ENCODE measurements at regions not wholly inside any gene's neighbourhood (a gene's known extent, or its start where the extent isn't known, plus 50 kb on each side); places are given as distances from the start of the nearest gene placed in this dataset.
"Not testable (repeated sequence)": the region's sequence is repeated elsewhere in the genome, so short reads cannot be mapped to it uniquely, and the experiment has no call there.

DNA sequence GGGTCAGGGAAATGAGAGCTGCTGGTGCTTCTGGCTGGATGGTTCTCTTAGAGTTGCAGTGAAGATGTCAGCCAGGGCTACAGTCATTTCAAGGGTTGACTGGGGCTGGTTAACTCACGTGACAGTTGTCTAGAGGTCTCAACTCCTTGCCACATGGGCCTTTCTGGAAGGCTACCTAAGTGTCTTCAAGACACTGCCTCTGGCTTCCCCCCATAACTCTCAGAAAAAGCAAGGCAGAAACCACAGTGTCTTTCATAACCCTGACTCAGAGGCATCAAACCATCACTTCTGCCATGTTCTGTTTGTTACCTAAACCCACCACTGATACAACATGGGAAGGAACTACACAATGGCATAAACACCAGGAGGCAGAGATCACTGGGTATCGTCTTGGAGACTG lies 828.9 kb downstream of the EPHA4 start:
- H3K36me3 ChIP-seq (ENCODE audit: insufficient read depth, low read depth, low read length), result no peaks in the 10 kb centered on the region
- H3K9me3 ChIP-seq (ENCODE audit: insufficient read depth, low read depth, low read length), result peaks cover 5% of the 10 kb centered on the region; the same call in 1 of the 2 replicates
- no peak overlapping the region for H3K27ac ChIP-seq (ENCODE audit: low read length)
- no peak overlapping the region for H3K9ac ChIP-seq (ENCODE audit: low read depth, low read length)
- H3K27me3 ChIP-seq (ENCODE audit: insufficient read depth, low read length), result no peaks in the 10 kb centered on the region
- H3K4me1 ChIP-seq (ENCODE audit: insufficient read depth, low read length), result no peaks in the 10 kb centered on the region
- H3K4me3 ChIP-seq (ENCODE audit: low read length), result no peak overlapping the region

DNA sequence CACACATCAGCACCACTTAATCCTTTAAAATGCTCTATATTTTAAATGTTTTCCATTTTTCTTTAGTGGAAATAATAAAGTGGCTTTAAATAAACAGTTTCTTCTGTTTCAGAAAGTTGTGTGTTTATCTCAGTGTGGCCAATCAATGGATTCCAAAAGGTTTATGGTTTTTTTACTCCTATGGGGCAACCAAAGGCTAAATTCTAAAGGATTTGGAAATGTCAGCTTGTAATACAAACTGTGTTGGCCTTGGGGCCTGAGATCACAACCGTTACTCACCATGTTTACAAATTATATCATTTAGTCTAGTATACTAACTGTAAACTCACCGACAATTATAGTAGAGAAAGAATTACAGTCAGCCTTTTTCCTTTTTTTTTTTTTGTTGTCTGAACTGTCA lies 827.2 kb downstream of the EPHA4 start:
- H3K36me3 ChIP-seq (ENCODE audit: insufficient read depth, low read depth, low read length), result no peaks in the 10 kb centered on the region
- H3K27me3 ChIP-seq (ENCODE audit: insufficient read depth, low read length), result no peaks in the 10 kb centered on the region
- H3K4me1 ChIP-seq (ENCODE audit: insufficient read depth, low read length), result no peaks in the 10 kb centered on the region
- no peaks in the 10 kb centered on the region for H3K9me3 ChIP-seq (ENCODE audit: insufficient read depth, low read depth, low read length)
- no peak overlapping the region for H3K27ac ChIP-seq (ENCODE audit: low read length)
- no peak overlapping the region for H3K4me3 ChIP-seq (ENCODE audit: low read length)
- H3K9ac ChIP-seq (ENCODE audit: low read depth, low read length), result no peak overlapping the region

DNA sequence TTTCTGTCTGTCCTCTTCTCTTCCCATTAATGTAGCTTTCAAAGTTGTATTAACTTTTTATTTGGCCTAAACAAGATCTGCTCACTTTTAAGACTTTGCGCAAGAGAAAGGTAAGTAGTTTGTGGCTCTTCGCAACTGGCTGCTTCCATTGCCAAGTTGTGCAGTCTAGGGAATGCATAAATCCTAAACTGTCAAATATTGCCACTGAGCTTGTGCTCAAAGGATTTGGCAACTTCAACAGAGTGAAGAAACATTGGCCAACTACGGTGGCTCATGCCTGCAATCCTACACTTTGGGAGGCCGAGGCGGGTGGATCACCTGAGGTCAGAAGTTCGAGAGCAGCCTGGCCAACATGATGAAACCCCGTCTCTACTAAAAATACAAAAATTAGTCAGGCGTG lies 826.4 kb downstream of the EPHA4 start:
- Histone ChIP-seq H3K4me1 (ENCODE audit: insufficient read depth, low read length) (no peaks in the 10 kb centered on the region), H3K36me3 (ENCODE audit: insufficient read depth, low read depth, low read length) (no peaks in the 10 kb centered on the region), H3K27ac (ENCODE audit: low read length) (no peak overlapping the region), H3K9me3 (ENCODE audit: insufficient read depth, low read depth, low read length) (no peaks in the 10 kb centered on the region), H3K9ac (ENCODE audit: low read depth, low read length) (no peak overlapping the region), H3K27me3 (ENCODE audit: insufficient read depth, low read length) (no peaks in the 10 kb centered on the region), H3K4me3 (ENCODE audit: low read length) (no peak overlapping the region)

DNA sequence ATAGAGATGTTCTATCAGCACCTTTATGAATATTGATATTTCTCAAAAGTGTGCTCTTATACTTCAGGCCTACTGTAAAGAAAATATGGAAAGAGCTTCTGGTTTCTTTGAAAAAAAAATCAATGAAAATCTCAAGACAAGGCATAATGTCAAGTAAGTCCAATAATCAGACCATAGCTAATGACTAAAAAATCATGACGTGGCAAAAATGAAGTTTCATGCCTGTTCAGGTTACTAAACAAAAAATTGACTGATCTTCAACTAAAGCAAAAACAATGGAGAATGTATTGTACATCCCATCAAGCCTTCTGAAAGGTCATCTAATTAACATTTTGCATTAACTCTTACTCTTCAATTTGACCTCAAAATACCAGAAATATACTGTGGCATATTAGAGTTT lies 824.4 kb downstream of the EPHA4 start:
- Histone ChIP-seq H3K36me3 (ENCODE audit: insufficient read depth, low read depth, low read length) (no peaks in the 10 kb centered on the region), H3K9me3 (ENCODE audit: insufficient read depth, low read depth, low read length) (no peaks in the 10 kb centered on the region), H3K27me3 (ENCODE audit: insufficient read depth, low read length) (no peaks in the 10 kb centered on the region), H3K4me1 (ENCODE audit: insufficient read depth, low read length) (no peaks in the 10 kb centered on the region), H3K9ac (ENCODE audit: low read depth, low read length) (no peak overlapping the region), H3K27ac (ENCODE audit: low read length) (no peak overlapping the region), H3K4me3 (ENCODE audit: low read length) (no peak overlapping the region)

DNA sequence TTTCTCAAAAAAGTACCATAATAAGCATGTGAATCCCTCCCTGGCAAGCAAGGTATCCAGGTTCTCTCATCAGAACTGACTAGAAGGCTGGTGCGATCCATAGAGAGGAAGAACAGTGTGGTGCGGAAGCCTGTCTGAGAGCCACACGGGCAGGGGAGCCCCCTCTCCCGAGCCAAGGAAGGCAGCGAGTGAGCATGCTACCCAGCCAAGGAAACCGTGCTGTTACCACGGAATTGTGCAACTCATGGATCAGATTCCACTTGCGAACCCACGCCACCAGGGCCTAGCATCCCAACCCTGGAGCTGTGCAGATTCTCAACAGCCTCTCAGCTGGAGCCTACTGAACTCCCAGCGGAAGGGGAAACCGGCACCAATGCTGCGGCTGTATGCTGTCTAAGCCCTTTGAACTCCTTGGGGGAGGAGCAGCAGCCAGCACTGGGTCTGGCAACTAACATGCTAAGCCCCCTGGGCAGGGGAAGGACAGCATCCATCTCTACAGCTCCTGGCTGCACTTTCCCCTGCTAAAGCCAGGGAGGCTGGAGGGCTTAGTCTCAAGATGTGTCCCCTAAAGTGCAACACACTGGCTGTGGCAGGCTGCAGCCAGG lies 823.1 kb downstream of the EPHA4 start:
- Histone ChIP-seq H3K4me1 (ENCODE audit: insufficient read depth, low read length) (no peaks in the 10 kb centered on the region), H3K27me3 (ENCODE audit: insufficient read depth, low read length) (no peaks in the 10 kb centered on the region), H3K9me3 (ENCODE audit: insufficient read depth, low read depth, low read length) (no peaks in the 10 kb centered on the region), H3K27ac (ENCODE audit: low read length) (no peak overlapping the region), H3K4me3 (ENCODE audit: low read length) (no peak overlapping the region), H3K36me3 (ENCODE audit: insufficient read depth, low read depth, low read length) (no peaks in the 10 kb centered on the region), H3K9ac (ENCODE audit: low read depth, low read length) (no peak overlapping the region)

DNA sequence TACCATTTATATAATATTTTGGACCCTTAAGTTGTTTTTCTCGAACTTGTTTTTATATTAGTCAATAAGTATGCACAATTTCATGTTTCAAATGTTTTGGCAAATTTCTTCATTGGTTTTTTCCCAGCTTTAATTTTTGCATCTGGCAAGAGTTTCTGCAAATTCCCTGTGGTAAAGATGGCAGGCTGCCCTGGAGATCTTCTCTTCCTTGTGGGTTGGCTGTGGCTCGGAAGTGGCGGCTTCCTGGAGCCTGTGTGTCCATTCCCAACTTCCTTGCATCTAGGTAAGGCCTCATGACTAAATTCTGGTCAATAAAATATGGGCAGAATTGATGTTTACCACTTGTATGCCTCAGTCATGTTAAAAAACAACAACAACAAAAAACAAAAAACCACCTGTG lies 818.6 kb downstream of the EPHA4 start:
- Histone ChIP-seq H3K36me3 (ENCODE audit: insufficient read depth, low read depth, low read length) (no peaks in the 10 kb centered on the region), H3K9ac (ENCODE audit: low read depth, low read length) (no peak overlapping the region), H3K9me3 (ENCODE audit: insufficient read depth, low read depth, low read length) (no peaks in the 10 kb centered on the region), H3K4me1 (ENCODE audit: insufficient read depth, low read length) (peaks cover 4% of the 10 kb centered on the region; the same call in 1 of the 2 replicates), H3K4me3 (ENCODE audit: low read length) (no peak overlapping the region), H3K27me3 (ENCODE audit: insufficient read depth, low read length) (no peaks in the 10 kb centered on the region), H3K27ac (ENCODE audit: low read length) (no peak overlapping the region)

DNA sequence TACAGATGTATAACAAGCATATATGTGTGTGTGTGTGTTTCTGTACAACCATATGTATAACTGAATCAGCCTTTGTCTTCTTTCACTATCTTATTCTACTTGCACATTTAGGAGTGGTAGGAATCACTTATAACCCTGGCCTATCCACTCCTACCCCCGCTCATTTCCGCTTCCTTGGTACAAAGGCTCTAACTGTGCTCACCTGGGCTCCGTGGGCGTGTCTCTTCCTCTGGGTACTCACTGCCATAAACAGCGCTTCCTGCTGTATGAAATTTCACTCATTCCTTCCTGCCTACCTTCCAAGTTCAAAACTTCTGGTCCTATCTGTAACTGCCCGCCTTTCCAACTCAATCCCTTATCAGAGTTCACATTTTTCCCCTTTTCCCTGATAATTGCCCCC lies 815.5 kb downstream of the EPHA4 start:
- H3K9ac ChIP-seq (ENCODE audit: low read depth, low read length), result no peak overlapping the region
- peaks cover 4% of the 10 kb centered on the region; the same call in 1 of the 2 replicates for H3K4me1 ChIP-seq (ENCODE audit: insufficient read depth, low read length)
- no peaks in the 10 kb centered on the region for H3K27me3 ChIP-seq (ENCODE audit: insufficient read depth, low read length)
- no peak overlapping the region for H3K27ac ChIP-seq (ENCODE audit: low read length)
- H3K36me3 ChIP-seq (ENCODE audit: insufficient read depth, low read depth, low read length), result no peaks in the 10 kb centered on the region
- H3K9me3 ChIP-seq (ENCODE audit: insufficient read depth, low read depth, low read length), result no peaks in the 10 kb centered on the region
- H3K4me3 ChIP-seq (ENCODE audit: low read length), result no peak overlapping the region

DNA sequence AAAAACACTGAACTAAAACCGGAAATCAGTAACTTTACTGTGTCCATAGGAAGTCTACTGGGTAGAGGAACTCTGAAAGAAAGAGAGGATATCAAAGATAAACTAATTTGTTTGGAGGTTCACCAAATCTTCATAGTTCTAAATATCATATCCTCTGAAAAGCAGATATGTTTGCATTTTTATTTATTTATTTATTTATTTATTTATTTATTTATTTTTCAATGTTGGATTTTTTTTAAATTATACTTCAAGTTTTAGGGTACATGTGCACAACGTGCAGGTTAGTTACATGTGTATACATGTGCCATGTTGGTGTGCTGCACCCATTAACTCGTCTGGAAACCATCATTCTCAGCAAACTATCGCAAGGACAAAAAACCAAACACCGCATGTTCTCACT lies 813.7 kb downstream of the EPHA4 start:
- not testable (repeated sequence) for H3K36me3 ChIP-seq (ENCODE audit: insufficient read depth, low read depth, low read length); H3K9me3 ChIP-seq (ENCODE audit: insufficient read depth, low read depth, low read length); H3K27me3 ChIP-seq (ENCODE audit: insufficient read depth, low read length); H3K9ac ChIP-seq (ENCODE audit: low read depth, low read length); H3K4me1 ChIP-seq (ENCODE audit: insufficient read depth, low read length); H3K4me3 ChIP-seq (ENCODE audit: low read length); H3K27ac ChIP-seq (ENCODE audit: low read length)

DNA sequence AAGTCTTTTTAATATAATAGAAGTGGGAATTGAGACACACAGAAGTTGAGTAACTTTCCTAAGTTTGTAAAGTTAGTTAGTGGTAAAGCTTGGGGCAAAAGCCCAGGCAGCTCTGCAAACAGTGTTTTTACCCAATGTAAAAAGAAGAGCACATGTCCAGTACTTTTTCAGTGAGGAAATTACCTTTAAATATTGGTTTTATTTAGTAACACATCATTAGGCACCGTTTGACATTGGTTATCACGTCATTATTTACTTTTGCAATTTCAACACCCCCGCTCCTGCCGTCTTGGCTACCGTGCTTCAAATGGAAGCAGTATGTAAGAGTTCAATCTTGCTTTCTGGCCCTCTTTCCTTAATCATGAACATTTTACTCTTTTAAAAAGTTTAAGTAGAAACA lies 807.9 kb downstream of the EPHA4 start:
- Histone ChIP-seq H3K4me3 (ENCODE audit: low read length) (no peak overlapping the region), H3K27me3 (ENCODE audit: insufficient read depth, low read length) (no peaks in the 10 kb centered on the region), H3K27ac (ENCODE audit: low read length) (no peak overlapping the region), H3K9ac (ENCODE audit: low read depth, low read length) (no peak overlapping the region), H3K36me3 (ENCODE audit: insufficient read depth, low read depth, low read length) (no peaks in the 10 kb centered on the region), H3K9me3 (ENCODE audit: insufficient read depth, low read depth, low read length) (no peaks in the 10 kb centered on the region), H3K4me1 (ENCODE audit: insufficient read depth, low read length) (peaks cover 3% of the 10 kb centered on the region)

DNA sequence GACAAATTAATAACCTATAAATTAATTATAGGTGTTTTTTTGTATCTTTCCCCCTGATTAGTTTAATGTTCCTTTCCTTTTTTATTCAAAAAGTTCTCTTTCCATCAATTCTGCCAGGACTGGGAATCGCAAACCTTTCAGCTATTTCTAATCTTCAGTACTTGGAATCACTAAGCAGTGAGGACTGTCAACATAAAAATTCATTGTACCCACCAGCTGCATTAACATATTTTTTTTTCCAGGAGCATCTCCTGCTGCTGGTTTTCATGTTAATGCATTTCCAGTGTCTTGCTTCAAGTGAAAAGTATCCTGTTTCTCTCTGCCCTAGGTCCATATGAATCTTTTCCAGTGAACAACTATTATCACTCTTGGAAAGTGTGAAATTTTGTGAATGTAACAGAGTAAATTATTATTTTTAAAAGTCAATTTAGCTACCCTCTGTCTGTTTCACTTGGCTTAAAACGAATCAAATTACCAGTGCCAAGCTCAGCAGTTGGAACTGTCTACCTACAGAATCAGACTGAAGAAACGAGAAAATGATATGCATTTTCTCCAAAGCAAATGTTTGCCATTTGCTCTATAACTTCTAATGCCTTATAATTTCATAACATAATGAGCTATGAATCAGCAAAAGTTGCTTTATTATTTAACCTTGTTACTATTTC lies 804.4 kb downstream of the EPHA4 start:
- Histone ChIP-seq H3K27me3 (ENCODE audit: insufficient read depth, low read length) (no peaks in the 10 kb centered on the region), H3K9me3 (ENCODE audit: insufficient read depth, low read depth, low read length) (no peaks in the 10 kb centered on the region), H3K9ac (ENCODE audit: low read depth, low read length) (no peak overlapping the region), H3K4me3 (ENCODE audit: low read length) (no peak overlapping the region), H3K4me1 (ENCODE audit: insufficient read depth, low read length) (peaks cover 3% of the 10 kb centered on the region), H3K27ac (ENCODE audit: low read length) (no peak overlapping the region), H3K36me3 (ENCODE audit: insufficient read depth, low read depth, low read length) (no peaks in the 10 kb centered on the region)

DNA sequence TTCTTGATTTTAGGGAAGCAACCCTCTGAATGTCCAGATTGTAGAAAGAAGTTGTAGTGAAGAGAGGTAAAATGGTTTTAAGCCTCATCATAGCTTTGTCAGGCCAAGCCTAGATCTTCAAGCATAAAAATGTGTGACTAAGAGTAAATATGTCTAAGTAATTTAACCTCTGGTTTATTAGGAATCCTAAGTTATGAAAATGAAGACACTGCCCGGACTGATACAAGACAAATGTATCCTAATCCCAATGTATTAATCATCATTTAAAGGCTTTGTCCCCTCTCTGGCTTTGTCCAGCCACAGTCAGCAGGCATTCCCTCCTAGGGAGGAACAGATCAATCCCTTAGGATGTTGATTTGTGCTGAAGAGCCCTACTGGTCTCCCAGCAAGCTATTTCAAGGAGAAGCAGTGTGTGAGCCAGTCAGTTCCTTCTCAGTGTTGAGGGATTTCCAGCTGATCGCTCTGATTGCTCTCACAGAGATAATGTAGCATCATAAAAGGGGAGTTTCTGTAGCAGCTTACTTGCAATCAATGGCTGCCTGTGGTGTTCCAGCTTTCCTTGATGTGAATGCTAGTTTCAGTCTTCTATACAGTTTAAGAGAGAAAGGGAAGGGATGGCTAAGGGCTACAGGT lies 796.1 kb downstream of the EPHA4 start:
- H3K36me3 ChIP-seq (ENCODE audit: insufficient read depth, low read depth, low read length), result no peaks in the 10 kb centered on the region
- no peak overlapping the region for H3K27ac ChIP-seq (ENCODE audit: low read length)
- H3K4me3 ChIP-seq (ENCODE audit: low read length), result no peak overlapping the region
- H3K4me1 ChIP-seq (ENCODE audit: insufficient read depth, low read length), result peaks cover 8% of the 10 kb centered on the region; the same call in 1 of the 2 replicates
- peaks cover 24% of the 10 kb centered on the region; the same call in 1 of the 2 replicates for H3K27me3 ChIP-seq (ENCODE audit: insufficient read depth, low read length)
- H3K9ac ChIP-seq (ENCODE audit: low read depth, low read length), result no peak overlapping the region
- no peaks in the 10 kb centered on the region for H3K9me3 ChIP-seq (ENCODE audit: insufficient read depth, low read depth, low read length)

DNA sequence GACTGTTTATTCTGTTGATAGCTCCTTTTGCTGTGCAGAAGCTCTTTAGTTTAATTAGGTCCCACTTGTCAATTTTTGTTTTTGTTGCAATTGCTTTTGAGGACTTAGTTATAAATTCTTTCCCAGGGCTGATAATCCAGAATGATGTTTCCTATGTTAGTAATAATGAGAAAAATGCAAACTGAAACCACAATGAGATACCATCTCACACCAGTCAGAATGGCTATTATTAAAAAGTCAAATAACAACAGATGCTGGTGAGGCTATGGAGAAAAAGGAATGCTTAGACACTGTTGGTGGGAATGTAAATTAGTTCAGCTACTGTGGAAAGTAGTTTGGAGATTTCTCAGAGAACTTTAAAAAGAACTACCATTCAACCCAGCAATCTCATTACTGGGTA lies 793.0 kb downstream of the EPHA4 start:
- not testable (repeated sequence) for H3K4me1 ChIP-seq (ENCODE audit: insufficient read depth, low read length); H3K9ac ChIP-seq (ENCODE audit: low read depth, low read length); H3K9me3 ChIP-seq (ENCODE audit: insufficient read depth, low read depth, low read length); H3K27ac ChIP-seq (ENCODE audit: low read length); H3K4me3 ChIP-seq (ENCODE audit: low read length); H3K36me3 ChIP-seq (ENCODE audit: insufficient read depth, low read depth, low read length)
- peaks cover 30% of the 10 kb centered on the region; the same call in 1 of the 2 replicates for H3K27me3 ChIP-seq (ENCODE audit: insufficient read depth, low read length)
